GM12892 (cell line): ENCODE measurements at regions not wholly inside any gene's neighbourhood (a gene's known extent, or its start where the extent isn't known, plus 50 kb on each side); places are given as distances from the start of the nearest gene placed in this dataset.

Experiments used
- POLR2A ChIP-seq: IDR thresholded peaks from 2 replicates; pipeline ENCODE4 v1.6.1; 2011; ENCODE audit warnings: low read depth, low read length, control low read depth
- POLR2AphosphoS5 ChIP-seq: IDR thresholded peaks from 2 replicates; pipeline ENCODE4 v1.6.1; 2011; ENCODE audit warnings: low read depth, low read length, control low read depth

DNA sequence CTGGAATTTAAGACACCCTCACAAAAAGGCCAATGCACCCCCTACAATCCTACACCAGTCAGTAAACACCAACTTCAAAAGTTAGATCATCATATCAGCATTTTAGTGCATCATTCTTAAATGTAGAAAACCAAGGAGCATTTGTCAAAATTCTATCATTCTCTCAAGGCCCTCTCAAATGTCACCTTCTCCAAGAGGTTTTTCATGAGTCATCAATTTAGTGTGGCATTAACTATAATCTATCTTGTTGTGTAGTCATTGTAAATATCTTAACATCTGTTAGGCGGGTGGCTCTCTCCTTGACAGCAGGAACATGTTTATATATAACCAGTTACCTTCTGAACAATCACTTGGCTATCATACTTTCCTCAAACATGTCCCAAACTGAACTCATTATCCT, 62.1 kb upstream of the G2E3 start:
- TF ChIP-seq POLR2AphosphoS5 (no peak), POLR2A (no peak)
